ENCODE measurements at regions not wholly inside any gene's neighbourhood (a gene's known extent, or its start where the extent isn't known, plus 50 kb on each side); places are given as distances from the start of the nearest gene placed in this dataset.

GRCh38 chr10:42951486-42952251 is 125.2 kb upstream of the RET start:
- WGBS (ENCODE audit: insufficient coverage, insufficient read length) = no CpG with 5 or more reads among the region's 39 CpGs
- H3K27ac ChIP-seq (ENCODE audit: low read length) = no peak overlapping the region
- H3K36me3 ChIP-seq (ENCODE audit: control insufficient read depth, insufficient read depth, low read length) = no peaks in the 10 kb centered on the region
- H3K4me1 ChIP-seq (ENCODE audit: control insufficient read depth, insufficient read depth, low read length) = peaks cover 3% of the 10 kb centered on the region
- H3K27me3 ChIP-seq (ENCODE audit: control insufficient read depth, insufficient read depth, low read length) = no peaks in the 10 kb centered on the region
- peak overlapping the region; percentile 11; the same call in 1 of the 2 replicates for H3K4me3 ChIP-seq (ENCODE audit: low read length)
- DNase-seq (ENCODE audit: low read depth, low spot score) = no peak
- H3K9me3 ChIP-seq (ENCODE audit: control insufficient read depth, insufficient read depth, low read length) = no peaks in the 10 kb centered on the region

GRCh38 chr10:42952349-42952748 is 124.5 kb upstream of the RET start:
- H3K9me3 ChIP-seq (ENCODE audit: control insufficient read depth, insufficient read depth, low read length) = no peaks in the 10 kb centered on the region
- DNase-seq (ENCODE audit: low read depth, low spot score) = no peak
- no peak overlapping the region; the same call in 1 of the 2 replicates for H3K4me3 ChIP-seq (ENCODE audit: low read length)
- no peaks in the 10 kb centered on the region for H3K27me3 ChIP-seq (ENCODE audit: control insufficient read depth, insufficient read depth, low read length)
- WGBS (ENCODE audit: insufficient coverage, insufficient read length) = no CpG with 5 or more reads among the region's 14 CpGs
- no peaks in the 10 kb centered on the region for H3K36me3 ChIP-seq (ENCODE audit: control insufficient read depth, insufficient read depth, low read length)
- H3K27ac ChIP-seq (ENCODE audit: low read length) = no peak overlapping the region
- peaks cover 3% of the 10 kb centered on the region for H3K4me1 ChIP-seq (ENCODE audit: control insufficient read depth, insufficient read depth, low read length)

GRCh38 chr10:42952931-42953683 is 123.8 kb upstream of the RET start:
- no peaks in the 10 kb centered on the region for H3K27me3 ChIP-seq (ENCODE audit: control insufficient read depth, insufficient read depth, low read length)
- no CpG with 5 or more reads among the region's 13 CpGs for WGBS (ENCODE audit: insufficient coverage, insufficient read length)
- no peaks in the 10 kb centered on the region for H3K36me3 ChIP-seq (ENCODE audit: control insufficient read depth, insufficient read depth, low read length)
- no peaks in the 10 kb centered on the region for H3K9me3 ChIP-seq (ENCODE audit: control insufficient read depth, insufficient read depth, low read length)
- DNase-seq (ENCODE audit: low read depth, low spot score) = no peak
- H3K4me1 ChIP-seq (ENCODE audit: control insufficient read depth, insufficient read depth, low read length) = peaks cover 3% of the 10 kb centered on the region
- H3K27ac ChIP-seq (ENCODE audit: low read length) = no peak overlapping the region
- H3K4me3 ChIP-seq (ENCODE audit: low read length) = no peak overlapping the region

- Histone ChIP-seq H3K36me3 (ENCODE audit: control insufficient read depth, insufficient read depth, low read length) (no peaks in the 10 kb centered on the region), H3K27ac (ENCODE audit: low read length) (no peak overlapping the region)
- WGBS (ENCODE audit: insufficient coverage, insufficient read length) = no CpG with 5 or more reads among the region's 20 CpGs
Measured at GRCh38 chr10:42953684-42954674, 122.9 kb upstream of the RET start.

GRCh38 chr10:42954766-42955492 is 121.9 kb upstream of the RET start:
- Histone ChIP-seq H3K4me3 (ENCODE audit: low read length) (no peak overlapping the region), H3K9me3 (ENCODE audit: control insufficient read depth, insufficient read depth, low read length) (no peaks in the 10 kb centered on the region), H3K36me3 (ENCODE audit: control insufficient read depth, insufficient read depth, low read length) (no peaks in the 10 kb centered on the region), H3K4me1 (ENCODE audit: control insufficient read depth, insufficient read depth, low read length) (peaks cover 3% of the 10 kb centered on the region), H3K27me3 (ENCODE audit: control insufficient read depth, insufficient read depth, low read length) (no peaks in the 10 kb centered on the region), H3K27ac (ENCODE audit: low read length) (no peak overlapping the region)
- DNase-seq (ENCODE audit: low read depth, low spot score) = no peak
- WGBS (ENCODE audit: insufficient coverage, insufficient read length) = no CpG with 5 or more reads among the region's 4 CpGs

More at GRCh38 chr10:42953684-42954674, 122.9 kb upstream of the RET start:
- DNase-seq (ENCODE audit: low read depth, low spot score) = no peak
- no peak overlapping the region for H3K4me3 ChIP-seq (ENCODE audit: low read length)
- no peaks in the 10 kb centered on the region for H3K27me3 ChIP-seq (ENCODE audit: control insufficient read depth, insufficient read depth, low read length)
- peaks cover 3% of the 10 kb centered on the region for H3K4me1 ChIP-seq (ENCODE audit: control insufficient read depth, insufficient read depth, low read length)
- no peaks in the 10 kb centered on the region for H3K9me3 ChIP-seq (ENCODE audit: control insufficient read depth, insufficient read depth, low read length)

GRCh38 chr10:42955493-42955889 is 121.4 kb upstream of the RET start:
- DNase-seq (ENCODE audit: low read depth, low spot score) = no peak
- no peak overlapping the region for H3K27ac ChIP-seq (ENCODE audit: low read length)
- WGBS (ENCODE audit: insufficient coverage, insufficient read length) = no CpG with 5 or more reads among the region's 3 CpGs
- H3K27me3 ChIP-seq (ENCODE audit: control insufficient read depth, insufficient read depth, low read length) = no peaks in the 10 kb centered on the region
- H3K36me3 ChIP-seq (ENCODE audit: control insufficient read depth, insufficient read depth, low read length) = no peaks in the 10 kb centered on the region
- H3K4me3 ChIP-seq (ENCODE audit: low read length) = no peak overlapping the region
- H3K4me1 ChIP-seq (ENCODE audit: control insufficient read depth, insufficient read depth, low read length) = peaks cover 3% of the 10 kb centered on the region
- no peaks in the 10 kb centered on the region for H3K9me3 ChIP-seq (ENCODE audit: control insufficient read depth, insufficient read depth, low read length)

- peaks cover 3% of the 10 kb centered on the region for H3K4me1 ChIP-seq (ENCODE audit: control insufficient read depth, insufficient read depth, low read length)
- DNase-seq (ENCODE audit: low read depth, low spot score) = no peak
- no CpG with 5 or more reads among the region's 3 CpGs for WGBS (ENCODE audit: insufficient coverage, insufficient read length)
- no peak overlapping the region for H3K4me3 ChIP-seq (ENCODE audit: low read length)
- no peak overlapping the region for H3K27ac ChIP-seq (ENCODE audit: low read length)
- no peaks in the 10 kb centered on the region for H3K36me3 ChIP-seq (ENCODE audit: control insufficient read depth, insufficient read depth, low read length)
- no peaks in the 10 kb centered on the region for H3K27me3 ChIP-seq (ENCODE audit: control insufficient read depth, insufficient read depth, low read length)
- H3K9me3 ChIP-seq (ENCODE audit: control insufficient read depth, insufficient read depth, low read length) = no peaks in the 10 kb centered on the region
Measured at GRCh38 chr10:42956045-42956444, 120.8 kb upstream of the RET start.

- Histone ChIP-seq H3K27ac (ENCODE audit: low read length) (no peak overlapping the region), H3K9me3 (ENCODE audit: control insufficient read depth, insufficient read depth, low read length) (no peaks in the 10 kb centered on the region), H3K4me1 (ENCODE audit: control insufficient read depth, insufficient read depth, low read length) (no peaks in the 10 kb centered on the region), H3K27me3 (ENCODE audit: control insufficient read depth, insufficient read depth, low read length) (no peaks in the 10 kb centered on the region), H3K4me3 (ENCODE audit: low read length) (no peak overlapping the region), H3K36me3 (ENCODE audit: control insufficient read depth, insufficient read depth, low read length) (no peaks in the 10 kb centered on the region)
- no peak for DNase-seq (ENCODE audit: low read depth, low spot score)
- no CpG with 5 or more reads among the region's 2 CpGs for WGBS (ENCODE audit: insufficient coverage, insufficient read length)
Measured at GRCh38 chr10:42958142-42958868, 118.6 kb upstream of the RET start.

- Histone ChIP-seq H3K4me3 (ENCODE audit: low read length) (no peak overlapping the region), H3K9me3 (ENCODE audit: control insufficient read depth, insufficient read depth, low read length) (no peaks in the 10 kb centered on the region), H3K4me1 (ENCODE audit: control insufficient read depth, insufficient read depth, low read length) (no peaks in the 10 kb centered on the region), H3K36me3 (ENCODE audit: control insufficient read depth, insufficient read depth, low read length) (no peaks in the 10 kb centered on the region), H3K27ac (ENCODE audit: low read length) (no peak overlapping the region), H3K27me3 (ENCODE audit: control insufficient read depth, insufficient read depth, low read length) (no peaks in the 10 kb centered on the region)
- no CpG with 5 or more reads among the region's 3 CpGs for WGBS (ENCODE audit: insufficient coverage, insufficient read length)
- no peak for DNase-seq (ENCODE audit: low read depth, low spot score)
Measured at GRCh38 chr10:42959833-42960232, 117.0 kb upstream of the RET start.
